ENCODE measurements at regions not wholly inside any gene's neighbourhood (a gene's known extent, or its start where the extent isn't known, plus 50 kb on each side); places are given as distances from the start of the nearest gene placed in this dataset.

DNA sequence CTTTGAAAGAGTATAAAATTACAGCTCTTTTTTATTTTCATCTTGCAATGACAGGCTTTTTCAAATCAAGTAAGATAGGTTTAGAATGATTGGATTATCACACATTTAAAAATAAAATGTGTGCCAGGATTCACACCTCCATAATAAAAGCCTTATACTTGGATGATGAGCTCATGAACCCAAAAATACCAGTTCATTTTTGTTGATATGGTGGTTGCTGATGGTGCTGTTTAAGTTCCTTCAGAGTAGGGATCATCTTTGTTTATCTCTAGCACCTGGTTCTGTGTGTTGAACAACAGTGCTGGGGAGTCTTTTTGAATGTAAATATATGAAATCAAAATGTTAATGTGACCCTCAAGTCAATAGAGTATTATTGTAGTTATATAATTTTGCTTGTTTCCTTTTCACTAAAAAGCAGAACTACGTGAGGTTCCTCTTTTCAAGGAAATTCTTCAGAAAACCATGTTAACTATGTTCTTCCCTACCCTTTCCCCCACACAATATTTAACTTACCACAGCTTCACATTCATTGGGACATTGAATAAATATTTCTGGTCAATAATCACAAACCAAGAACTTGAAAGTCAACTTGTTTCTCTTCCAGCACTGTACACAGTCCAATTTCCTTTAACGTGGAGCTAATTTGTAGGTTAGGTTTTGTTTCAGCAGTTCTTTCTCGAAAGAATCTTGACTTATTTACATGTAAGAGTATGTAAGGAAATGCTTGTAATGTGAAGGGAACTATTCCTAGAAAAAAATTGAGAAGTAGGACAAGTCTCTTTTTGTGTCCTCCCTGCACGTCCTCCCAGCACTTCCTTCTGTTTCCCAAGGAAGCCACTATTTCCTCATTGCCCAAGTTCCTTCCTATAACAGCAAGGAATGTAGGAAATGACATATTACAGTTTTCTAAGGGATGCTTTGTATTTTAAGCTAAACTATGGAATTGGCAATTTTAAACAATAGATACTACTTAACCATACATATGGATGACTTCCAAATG is 945.9 kb upstream of the CITED2 start:
- TF ChIP-seq, protein P1, sequence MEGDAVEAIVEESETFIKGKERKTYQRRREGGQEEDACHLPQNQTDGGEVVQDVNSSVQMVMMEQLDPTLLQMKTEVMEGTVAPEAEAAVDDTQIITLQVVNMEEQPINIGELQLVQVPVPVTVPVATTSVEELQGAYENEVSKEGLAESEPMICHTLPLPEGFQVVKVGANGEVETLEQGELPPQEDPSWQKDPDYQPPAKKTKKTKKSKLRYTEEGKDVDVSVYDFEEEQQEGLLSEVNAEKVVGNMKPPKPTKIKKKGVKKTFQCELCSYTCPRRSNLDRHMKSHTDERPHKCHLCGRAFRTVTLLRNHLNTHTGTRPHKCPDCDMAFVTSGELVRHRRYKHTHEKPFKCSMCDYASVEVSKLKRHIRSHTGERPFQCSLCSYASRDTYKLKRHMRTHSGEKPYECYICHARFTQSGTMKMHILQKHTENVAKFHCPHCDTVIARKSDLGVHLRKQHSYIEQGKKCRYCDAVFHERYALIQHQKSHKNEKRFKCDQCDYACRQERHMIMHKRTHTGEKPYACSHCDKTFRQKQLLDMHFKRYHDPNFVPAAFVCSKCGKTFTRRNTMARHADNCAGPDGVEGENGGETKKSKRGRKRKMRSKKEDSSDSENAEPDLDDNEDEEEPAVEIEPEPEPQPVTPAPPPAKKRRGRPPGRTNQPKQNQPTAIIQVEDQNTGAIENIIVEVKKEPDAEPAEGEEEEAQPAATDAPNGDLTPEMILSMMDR (IDR thresholded peaks at IDR 0.05; ENCODE audit: poor library complexity, severe bottlenecking) = no peak
- no peak for TF ChIP-seq RAD21 (conservative IDR thresholded peaks at IDR 0.05)
- no peak for TF ChIP-seq EP300 (conservative IDR thresholded peaks at IDR 0.05; ENCODE audit: poor library complexity, severe bottlenecking)
- TF ChIP-seq, protein P2, sequence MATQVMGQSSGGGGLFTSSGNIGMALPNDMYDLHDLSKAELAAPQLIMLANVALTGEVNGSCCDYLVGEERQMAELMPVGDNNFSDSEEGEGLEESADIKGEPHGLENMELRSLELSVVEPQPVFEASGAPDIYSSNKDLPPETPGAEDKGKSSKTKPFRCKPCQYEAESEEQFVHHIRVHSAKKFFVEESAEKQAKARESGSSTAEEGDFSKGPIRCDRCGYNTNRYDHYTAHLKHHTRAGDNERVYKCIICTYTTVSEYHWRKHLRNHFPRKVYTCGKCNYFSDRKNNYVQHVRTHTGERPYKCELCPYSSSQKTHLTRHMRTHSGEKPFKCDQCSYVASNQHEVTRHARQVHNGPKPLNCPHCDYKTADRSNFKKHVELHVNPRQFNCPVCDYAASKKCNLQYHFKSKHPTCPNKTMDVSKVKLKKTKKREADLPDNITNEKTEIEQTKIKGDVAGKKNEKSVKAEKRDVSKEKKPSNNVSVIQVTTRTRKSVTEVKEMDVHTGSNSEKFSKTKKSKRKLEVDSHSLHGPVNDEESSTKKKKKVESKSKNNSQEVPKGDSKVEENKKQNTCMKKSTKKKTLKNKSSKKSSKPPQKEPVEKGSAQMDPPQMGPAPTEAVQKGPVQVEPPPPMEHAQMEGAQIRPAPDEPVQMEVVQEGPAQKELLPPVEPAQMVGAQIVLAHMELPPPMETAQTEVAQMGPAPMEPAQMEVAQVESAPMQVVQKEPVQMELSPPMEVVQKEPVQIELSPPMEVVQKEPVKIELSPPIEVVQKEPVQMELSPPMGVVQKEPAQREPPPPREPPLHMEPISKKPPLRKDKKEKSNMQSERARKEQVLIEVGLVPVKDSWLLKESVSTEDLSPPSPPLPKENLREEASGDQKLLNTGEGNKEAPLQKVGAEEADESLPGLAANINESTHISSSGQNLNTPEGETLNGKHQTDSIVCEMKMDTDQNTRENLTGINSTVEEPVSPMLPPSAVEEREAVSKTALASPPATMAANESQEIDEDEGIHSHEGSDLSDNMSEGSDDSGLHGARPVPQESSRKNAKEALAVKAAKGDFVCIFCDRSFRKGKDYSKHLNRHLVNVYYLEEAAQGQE (IDR thresholded peaks at IDR 0.05; ENCODE audit: borderline replicate concordance) = no peak
- TF ChIP-seq TAF1 (IDR thresholded peaks at IDR 0.05; ENCODE audit: low read depth) = no peak
- TF ChIP-seq EZH2 (IDR thresholded peaks at IDR 0.05; ENCODE audit: borderline replicate concordance, insufficient read depth, low read length, poor library complexity, severe bottlenecking) = no peak
- TF ChIP-seq POLR2AphosphoS5 (IDR thresholded peaks at IDR 0.05) = no peak
- TF ChIP-seq MXI1 (conservative IDR thresholded peaks at IDR 0.05; ENCODE audit: poor library complexity, severe bottlenecking) = no peak

Measured in neural cell (in vitro differentiated cells).